AG09319 (cell line): ENCODE measurements at regions not wholly inside any gene's neighbourhood (a gene's known extent, or its start where the extent isn't known, plus 50 kb on each side); places are given as distances from the start of the nearest gene placed in this dataset.
A peak's percentile ranks its signal among the peaks of the same experiment; 100 is the strongest.
"Not testable (repeated sequence)": the region's sequence is repeated elsewhere in the genome, so short reads cannot be mapped to it uniquely, and the experiment has no call there.

Source experiments
- DNase-seq: peaks from one replicate; pipeline ENCODE4 v3.0.0-alpha.2; 2010; ENCODE audit warnings: low read depth; ENCODE audit errors: extremely low read depth
- CTCF ChIP-seq: IDR thresholded peaks from 2 replicates; pipeline ENCODE4 v1.5.1; 2011; ENCODE audit warnings: low read depth, mild to moderate bottlenecking, inconsistent platforms, low read length, moderate library complexity

GRCh38 chr4:176616151-176616550 lies 176.6 kb downstream of the VEGFC start:
- no peak for DNase-seq
- TF ChIP-seq CTCF: no peak

- no peak for TF ChIP-seq CTCF
- no peak for DNase-seq
These were observed 174.6 kb downstream of the VEGFC start for GRCh38 chr4:176618138-176618537.

- no peak for TF ChIP-seq CTCF
- no peak for DNase-seq
These were observed 173.3 kb downstream of the VEGFC start for GRCh38 chr4:176619430-176619829.

GRCh38 chr4:176622251-176622948 lies 170.3 kb downstream of the VEGFC start:
- no peak for TF ChIP-seq CTCF
- peak; percentile 27 for DNase-seq

- DNase-seq: not testable (repeated sequence)
These were observed 167.6 kb downstream of the VEGFC start for GRCh38 chr4:176624983-176625610.

GRCh38 chr4:176627916-176628315 lies 164.8 kb downstream of the VEGFC start:
- DNase-seq: no peak
- no peak for TF ChIP-seq CTCF

- no peak for TF ChIP-seq CTCF
- no peak for DNase-seq
These were observed 161.1 kb downstream of the VEGFC start for GRCh38 chr4:176631611-176632010.
